H7 (cell line): ENCODE measurements at regions not wholly inside any gene's neighbourhood (a gene's known extent, or its start where the extent isn't known, plus 50 kb on each side); places are given as distances from the start of the nearest gene placed in this dataset.

Experiments used
- DNase-seq: peaks from one replicate; pipeline ENCODE4 v3.0.0; 2012
- H3K27me3 ChIP-seq: 2 replicates; pipeline ENCODE4 v1.6.0; 2011; ENCODE audit warnings: mild to moderate bottlenecking, low read length; ENCODE audit not compliant: control insufficient read depth, insufficient read depth
- H3K36me3 ChIP-seq: replicated peaks from 2 replicates; pipeline ENCODE4 v1.5.1; 2011; ENCODE audit warnings: low read length; ENCODE audit not compliant: control insufficient read depth, insufficient read depth
- H3K4me3 ChIP-seq: 2 replicates; pipeline ENCODE4 v1.5.1; 2011; ENCODE audit warnings: low read depth, mild to moderate bottlenecking, control low read depth, low read length, moderate library complexity; ENCODE audit not compliant: insufficient read depth

DNA sequence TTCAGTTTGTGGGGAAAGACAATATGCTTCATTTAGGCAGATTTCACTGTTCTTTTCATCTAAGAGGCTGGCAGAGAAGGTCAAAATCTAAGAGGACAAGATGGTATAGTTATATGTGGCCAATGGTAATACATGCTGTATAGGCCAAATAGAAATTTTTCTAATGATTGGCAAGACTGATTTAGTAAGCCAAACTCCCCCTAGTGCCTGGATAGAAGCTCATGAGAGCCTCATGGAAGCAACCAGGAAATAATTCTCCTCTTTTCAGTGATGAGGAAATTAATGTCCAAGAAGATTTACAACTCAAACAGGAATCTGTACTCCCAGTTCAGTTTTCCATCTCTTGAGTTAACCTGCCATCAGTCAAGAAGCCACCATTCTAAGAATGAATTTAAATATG lies 253.6 kb upstream of the PHF14 start:
- Histone ChIP-seq H3K27me3 (no peaks in the 10 kb centered on the region), H3K4me3 (no peak overlapping the region), H3K36me3 (no peaks in the 10 kb centered on the region)
- no peak for DNase-seq

DNA sequence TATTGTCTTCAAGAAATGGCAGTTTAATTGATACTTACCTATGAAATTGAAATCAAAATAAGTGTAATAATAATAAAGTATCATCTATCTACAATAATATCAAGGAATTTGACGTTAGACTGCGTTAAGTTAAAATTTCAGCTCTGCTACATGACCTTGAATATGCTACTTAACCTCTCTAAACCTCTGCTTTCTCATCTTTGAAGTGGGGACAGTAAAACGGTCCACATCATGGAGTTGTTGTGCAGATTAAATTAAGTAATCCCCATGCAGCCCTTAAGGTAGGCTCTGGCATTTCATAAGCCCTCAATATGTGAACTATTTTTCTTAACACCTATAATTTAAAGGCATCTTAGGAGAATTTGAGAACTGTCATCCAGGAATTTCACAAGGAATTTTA lies 252.4 kb upstream of the PHF14 start:
- no peak for DNase-seq
- H3K27me3 ChIP-seq, result no peaks in the 10 kb centered on the region
- no peak overlapping the region for H3K4me3 ChIP-seq
- no peaks in the 10 kb centered on the region for H3K36me3 ChIP-seq

DNA sequence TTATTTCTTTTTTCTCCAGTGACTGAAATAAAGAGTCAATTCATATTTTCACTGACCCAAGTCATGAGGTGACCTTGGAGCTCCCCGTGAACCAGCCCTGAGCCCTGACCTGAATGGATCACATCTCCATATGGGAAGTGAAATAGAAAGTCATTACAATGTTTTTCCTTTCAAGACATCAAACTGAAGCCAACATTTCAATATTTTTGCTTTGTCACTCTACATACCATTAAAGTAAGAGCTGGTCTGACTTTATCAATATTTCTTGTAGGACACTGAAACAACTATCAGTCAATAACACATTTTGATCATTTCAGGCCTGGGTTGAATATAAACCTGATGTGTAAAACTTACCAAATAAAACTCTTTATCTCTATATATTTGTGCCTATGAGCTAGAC lies 249.8 kb upstream of the PHF14 start:
- Histone ChIP-seq H3K27me3 (no peaks in the 10 kb centered on the region), H3K4me3 (no peak overlapping the region), H3K36me3 (no peaks in the 10 kb centered on the region)
- DNase-seq, result no peak

DNA sequence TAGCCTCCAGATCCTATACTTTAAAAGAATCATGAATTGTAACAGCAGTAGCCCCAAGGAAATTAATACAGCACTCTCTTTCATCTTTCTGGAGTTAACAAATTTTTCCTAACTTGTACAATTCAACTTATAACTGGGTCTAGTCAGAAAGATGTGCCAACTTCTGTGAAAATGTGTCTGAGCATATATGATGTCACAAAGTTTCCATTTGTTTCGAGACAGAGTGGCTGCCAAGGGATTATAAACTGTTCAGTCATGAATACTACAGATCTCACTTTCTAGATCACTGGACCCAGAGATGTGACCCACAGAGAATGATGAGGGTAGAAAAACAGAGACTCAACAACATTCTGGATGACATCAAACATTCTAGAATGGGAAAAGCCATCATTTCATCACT lies 249.2 kb upstream of the PHF14 start:
- DNase-seq, result no peak
- H3K36me3 ChIP-seq, result no peaks in the 10 kb centered on the region
- H3K4me3 ChIP-seq, result no peak overlapping the region
- H3K27me3 ChIP-seq, result no peaks in the 10 kb centered on the region

DNA sequence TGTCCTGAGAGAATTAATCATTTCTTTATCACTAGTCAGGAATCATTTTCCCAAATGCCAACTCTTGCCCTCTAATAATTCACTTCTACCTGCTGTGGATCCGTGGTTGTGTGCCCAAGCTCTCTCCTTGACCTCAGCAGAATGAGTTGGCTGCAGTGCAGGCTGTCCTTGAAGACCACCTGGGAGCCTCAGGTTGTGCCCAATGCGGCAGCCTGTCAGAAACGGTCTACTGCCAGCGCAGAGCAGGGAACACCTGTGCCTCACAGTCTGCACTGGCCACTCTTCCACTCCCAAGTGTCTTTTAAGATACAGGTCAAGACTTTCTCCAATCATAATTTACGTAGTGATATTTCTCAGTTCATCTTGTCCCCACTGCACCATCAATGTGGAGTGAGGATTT lies 246.0 kb upstream of the PHF14 start:
- no peaks in the 10 kb centered on the region for H3K36me3 ChIP-seq
- no peak for DNase-seq
- H3K27me3 ChIP-seq, result no peaks in the 10 kb centered on the region
- H3K4me3 ChIP-seq, result no peak overlapping the region

DNA sequence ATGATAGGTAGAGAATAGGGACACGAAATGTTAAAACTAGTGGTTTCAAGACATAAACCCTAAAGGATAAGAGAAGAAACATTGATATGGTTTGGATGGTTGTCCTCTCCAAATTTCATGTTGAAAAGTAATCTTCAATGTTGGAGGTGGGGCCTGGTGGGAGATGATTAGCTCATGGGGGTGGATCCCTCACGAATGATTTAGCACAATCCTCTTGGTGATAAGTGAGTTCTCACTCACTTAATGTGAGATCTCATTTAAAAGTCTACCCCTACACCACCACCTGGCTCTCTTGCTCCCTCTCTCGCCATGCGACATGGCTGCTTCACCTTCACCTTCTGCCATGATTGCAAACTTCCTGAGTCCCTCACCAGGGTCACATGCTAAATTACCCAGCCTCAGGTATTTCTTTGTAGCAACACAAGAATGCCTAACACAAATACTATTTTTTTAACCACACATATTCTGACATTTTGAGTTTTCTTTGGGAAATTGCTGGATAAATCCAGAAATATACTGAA lies 242.4 kb upstream of the PHF14 start:
- no peak overlapping the region for H3K4me3 ChIP-seq
- H3K36me3 ChIP-seq, result no peaks in the 10 kb centered on the region
- DNase-seq, result no peak
- H3K27me3 ChIP-seq, result no peaks in the 10 kb centered on the region

DNA sequence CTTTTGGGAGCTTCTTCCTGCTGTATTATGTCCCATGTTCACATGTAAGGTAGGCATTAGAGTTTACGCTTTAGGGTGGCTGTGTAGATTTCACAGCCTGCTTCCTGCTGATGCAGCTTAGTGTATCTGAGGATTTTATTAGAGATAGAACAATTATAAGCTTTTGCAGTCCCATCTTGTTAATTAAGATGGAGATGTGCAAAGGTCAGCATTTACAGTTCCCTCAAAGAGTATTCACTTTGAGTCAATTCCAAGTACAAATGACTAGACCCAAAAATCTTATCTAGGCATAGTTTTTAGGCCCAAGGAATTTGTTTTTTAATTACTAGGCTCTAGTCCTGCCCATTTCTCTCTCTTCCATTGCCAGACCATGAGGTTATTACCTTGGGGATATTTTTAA lies 239.9 kb upstream of the PHF14 start:
- Histone ChIP-seq H3K27me3 (no peaks in the 10 kb centered on the region), H3K4me3 (no peak overlapping the region), H3K36me3 (no peaks in the 10 kb centered on the region)
- no peak for DNase-seq

DNA sequence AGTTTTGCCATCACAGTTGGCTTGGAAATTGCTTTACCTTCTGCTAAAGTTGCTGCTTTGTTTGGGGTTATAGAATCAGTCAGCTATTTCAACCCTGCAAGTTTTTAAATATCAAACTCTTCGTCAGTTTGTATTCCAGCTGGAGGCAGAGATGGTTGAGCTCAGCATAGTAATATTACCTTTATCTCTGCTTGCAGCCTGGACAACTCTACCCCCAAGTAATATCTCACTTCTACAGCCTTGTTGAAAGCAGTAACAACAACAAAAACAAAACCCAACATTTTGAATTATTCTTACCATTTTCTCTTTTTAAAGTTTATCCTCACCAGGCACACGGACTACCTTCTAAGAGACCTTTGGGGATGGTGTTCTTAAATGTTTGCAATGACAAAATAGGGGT lies 239.1 kb upstream of the PHF14 start:
- Histone ChIP-seq H3K27me3 (no peaks in the 10 kb centered on the region), H3K4me3 (no peak overlapping the region), H3K36me3 (no peaks in the 10 kb centered on the region)
- DNase-seq, result no peak

DNA sequence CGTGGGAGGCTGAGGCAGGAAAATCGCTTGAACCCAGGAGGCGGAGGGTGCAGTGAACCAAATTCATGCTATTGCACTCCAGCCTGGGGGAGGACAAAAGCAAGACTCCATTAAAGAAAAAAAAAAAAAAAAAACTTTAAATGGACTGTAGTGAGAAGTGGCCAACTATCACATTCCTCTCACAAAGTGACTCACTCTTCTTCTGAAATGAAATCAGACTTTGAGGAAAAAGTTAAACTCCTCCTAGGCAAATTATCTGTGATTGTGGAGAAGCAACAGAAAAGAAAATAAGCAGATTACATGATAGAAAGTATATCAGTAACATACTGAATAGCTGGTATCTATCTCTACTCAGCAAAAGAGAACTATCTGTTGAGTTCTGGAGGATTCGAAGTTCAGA lies 234.3 kb upstream of the PHF14 start:
- H3K4me3 ChIP-seq, result no peak overlapping the region
- no peaks in the 10 kb centered on the region for H3K36me3 ChIP-seq
- H3K27me3 ChIP-seq, result no peaks in the 10 kb centered on the region
- no peak for DNase-seq

DNA sequence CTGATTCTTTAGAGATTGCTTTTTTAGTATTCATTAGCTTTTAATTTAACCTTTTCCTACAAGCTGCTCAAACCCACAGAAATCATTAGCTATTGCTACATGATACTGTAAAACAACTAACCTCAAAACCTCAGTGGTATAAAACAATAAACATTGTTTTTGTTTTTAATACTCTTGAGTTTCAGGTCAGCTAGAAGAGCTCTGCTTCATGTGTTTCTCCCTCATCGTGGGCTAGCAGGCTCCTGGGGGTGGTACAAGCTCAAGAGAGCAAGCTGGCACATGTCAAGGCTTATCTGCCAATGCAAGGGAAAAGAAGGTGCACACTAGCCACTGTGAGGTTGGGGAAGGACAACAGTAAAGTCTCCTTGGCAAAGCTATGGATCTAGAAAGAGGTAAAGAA lies 232.9 kb upstream of the PHF14 start:
- Histone ChIP-seq H3K4me3 (no peak overlapping the region), H3K27me3 (no peaks in the 10 kb centered on the region), H3K36me3 (no peaks in the 10 kb centered on the region)
- DNase-seq, result no peak

DNA sequence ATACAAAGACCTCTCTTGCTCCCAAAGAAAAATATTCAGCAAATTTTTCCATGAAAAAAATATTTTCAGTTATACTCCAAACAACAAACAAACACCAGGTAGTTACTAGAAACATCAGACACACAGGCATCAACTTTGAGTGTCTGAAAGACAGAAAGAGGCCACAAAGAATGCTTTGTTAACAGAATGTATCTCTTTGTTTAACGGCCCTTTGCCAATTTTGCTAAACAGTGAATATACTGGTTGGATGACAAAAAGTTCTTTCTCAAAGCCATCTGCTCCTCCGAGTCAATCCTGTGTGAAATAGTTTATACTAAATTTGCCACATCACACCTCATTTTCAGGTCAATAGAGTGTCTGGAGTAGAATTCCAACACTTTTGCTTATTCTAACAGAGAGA lies 216.7 kb upstream of the PHF14 start:
- no peak for DNase-seq
- H3K27me3 ChIP-seq, result no peaks in the 10 kb centered on the region
- no peak overlapping the region for H3K4me3 ChIP-seq
- H3K36me3 ChIP-seq, result no peaks in the 10 kb centered on the region

DNA sequence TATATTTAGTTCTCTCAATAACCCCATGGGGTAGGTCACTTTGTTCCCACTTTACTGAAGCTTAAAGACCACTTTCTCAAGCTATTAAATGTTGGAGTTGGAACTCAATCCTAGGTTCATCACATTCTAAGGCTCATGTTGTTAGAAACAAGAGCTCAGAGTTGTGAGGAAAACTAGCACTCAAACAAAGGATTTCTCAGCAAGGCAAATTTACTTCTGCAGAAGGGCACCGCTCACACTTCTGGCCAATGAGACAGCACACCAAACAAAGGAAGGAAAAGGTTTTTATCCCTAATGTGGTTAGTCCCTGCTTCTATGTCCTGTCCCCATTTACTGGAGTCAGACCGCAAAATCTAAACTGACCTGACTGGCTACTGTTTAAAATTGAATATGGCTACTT lies 214.6 kb upstream of the PHF14 start:
- no peak for DNase-seq
- H3K27me3 ChIP-seq, result no peaks in the 10 kb centered on the region
- H3K36me3 ChIP-seq, result no peaks in the 10 kb centered on the region
- H3K4me3 ChIP-seq, result no peak overlapping the region

DNA sequence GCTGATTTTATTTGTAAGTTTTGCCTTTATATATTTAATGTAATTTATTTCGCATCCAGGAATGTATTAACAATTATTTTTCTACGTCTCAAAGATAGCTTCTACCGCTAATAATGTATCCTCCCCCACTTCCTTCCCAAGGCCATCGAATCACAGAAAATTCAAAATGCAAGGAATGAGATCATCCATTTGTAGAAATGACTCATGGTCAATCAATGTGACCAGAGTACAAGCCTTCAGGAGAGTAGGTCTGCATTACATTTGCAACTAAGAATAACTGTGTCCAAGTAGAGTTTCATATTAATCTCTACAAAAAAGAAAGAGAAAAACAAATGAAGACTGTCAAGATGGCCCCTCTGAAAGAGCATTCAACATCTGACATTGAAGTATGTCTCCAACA lies 205.9 kb upstream of the PHF14 start:
- no peak for DNase-seq
- no peak overlapping the region for H3K4me3 ChIP-seq
- H3K27me3 ChIP-seq, result no peaks in the 10 kb centered on the region
- no peaks in the 10 kb centered on the region for H3K36me3 ChIP-seq

DNA sequence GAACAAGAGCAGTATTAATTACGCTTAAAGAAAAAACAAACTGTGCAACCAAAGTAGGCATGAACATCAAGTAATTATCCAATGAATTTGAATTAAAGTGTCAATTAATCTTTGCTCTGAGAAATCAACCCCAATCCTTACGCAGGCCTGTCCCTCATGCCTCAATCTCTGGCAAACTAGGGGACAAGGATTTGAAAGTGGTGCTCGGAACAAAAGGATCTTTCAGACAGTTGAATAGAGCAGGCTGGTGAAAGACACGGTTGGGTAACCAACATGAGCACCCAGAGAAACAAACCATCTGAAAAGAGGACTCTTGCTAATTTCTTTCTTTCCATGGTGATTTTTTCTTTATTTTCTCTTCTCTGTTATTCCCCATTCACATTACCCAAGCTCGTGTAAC lies 203.5 kb upstream of the PHF14 start:
- Histone ChIP-seq H3K36me3 (no peaks in the 10 kb centered on the region), H3K27me3 (no peaks in the 10 kb centered on the region), H3K4me3 (no peak overlapping the region)
- DNase-seq, result no peak

DNA sequence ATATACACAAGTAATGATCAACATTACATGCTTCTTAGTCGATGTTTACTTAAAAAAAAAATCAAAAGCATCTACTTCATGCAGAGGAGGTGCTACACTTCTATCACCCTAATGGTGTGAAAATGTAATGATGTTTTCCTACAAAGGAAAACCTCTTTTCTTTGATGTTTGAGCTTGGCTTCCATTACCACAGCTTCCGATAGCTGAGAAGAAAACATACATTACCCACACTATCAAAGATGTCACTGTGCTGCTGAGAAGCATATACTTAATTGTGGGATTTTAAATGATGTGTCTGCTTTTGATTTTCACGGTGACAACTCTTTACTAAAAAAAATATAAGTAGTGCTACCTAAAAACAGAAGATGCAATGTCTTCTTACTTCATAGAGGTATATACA lies 200.2 kb upstream of the PHF14 start:
- Histone ChIP-seq H3K27me3 (no peaks in the 10 kb centered on the region), H3K36me3 (no peaks in the 10 kb centered on the region), H3K4me3 (no peak overlapping the region)
- no peak for DNase-seq
